ENCODE measurements at regions not wholly inside any gene's neighbourhood (a gene's known extent, or its start where the extent isn't known, plus 50 kb on each side); places are given as distances from the start of the nearest gene placed in this dataset.

GRCh38 chr20:60817891-60818290 is 434.2 kb upstream of the CDH4 start:
- no peak for DNase-seq

GRCh38 chr20:60819511-60819910 is 432.6 kb upstream of the CDH4 start:
- no peak for DNase-seq

DNA sequence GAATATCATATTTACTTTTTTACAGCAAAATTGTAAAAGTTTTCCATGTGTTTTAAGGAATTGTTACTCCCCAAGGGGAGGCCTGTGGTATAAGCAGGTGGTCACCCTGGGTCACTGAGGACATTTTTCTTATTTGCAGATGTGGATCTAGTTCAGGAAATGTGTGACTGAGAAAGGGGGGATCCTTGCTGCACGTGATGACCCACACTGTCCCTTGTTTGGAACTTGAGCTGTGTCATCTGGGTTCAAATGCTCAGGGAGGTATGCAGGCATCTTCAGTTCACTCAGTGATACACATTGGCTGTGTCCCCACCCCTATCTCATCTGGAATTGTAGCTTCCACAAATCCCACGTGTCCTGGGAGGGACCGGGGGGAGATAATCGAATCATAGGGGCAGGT is 431.9 kb upstream of the CDH4 start:
- DNase-seq: no peak

DNA sequence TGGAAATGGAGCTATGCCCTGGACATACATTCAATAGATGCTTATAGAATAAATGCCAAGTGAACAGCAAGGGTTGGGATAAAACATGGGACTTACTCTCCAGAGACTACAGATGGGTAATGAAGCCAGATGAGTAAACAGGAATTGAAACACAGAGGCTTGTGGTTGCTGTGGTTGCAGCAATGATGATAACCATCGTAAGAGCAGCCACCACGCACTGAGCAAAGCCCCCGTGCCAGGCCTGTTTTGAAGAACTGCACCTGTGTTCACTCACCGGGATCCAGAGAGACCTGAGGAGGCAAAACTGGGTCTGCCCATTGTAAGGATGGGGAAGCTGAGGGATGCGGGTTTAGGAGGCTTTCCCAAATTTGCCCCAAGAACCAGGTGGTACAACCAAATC is 431.1 kb upstream of the CDH4 start:
- DNase-seq: peak; percentile 36

DNA sequence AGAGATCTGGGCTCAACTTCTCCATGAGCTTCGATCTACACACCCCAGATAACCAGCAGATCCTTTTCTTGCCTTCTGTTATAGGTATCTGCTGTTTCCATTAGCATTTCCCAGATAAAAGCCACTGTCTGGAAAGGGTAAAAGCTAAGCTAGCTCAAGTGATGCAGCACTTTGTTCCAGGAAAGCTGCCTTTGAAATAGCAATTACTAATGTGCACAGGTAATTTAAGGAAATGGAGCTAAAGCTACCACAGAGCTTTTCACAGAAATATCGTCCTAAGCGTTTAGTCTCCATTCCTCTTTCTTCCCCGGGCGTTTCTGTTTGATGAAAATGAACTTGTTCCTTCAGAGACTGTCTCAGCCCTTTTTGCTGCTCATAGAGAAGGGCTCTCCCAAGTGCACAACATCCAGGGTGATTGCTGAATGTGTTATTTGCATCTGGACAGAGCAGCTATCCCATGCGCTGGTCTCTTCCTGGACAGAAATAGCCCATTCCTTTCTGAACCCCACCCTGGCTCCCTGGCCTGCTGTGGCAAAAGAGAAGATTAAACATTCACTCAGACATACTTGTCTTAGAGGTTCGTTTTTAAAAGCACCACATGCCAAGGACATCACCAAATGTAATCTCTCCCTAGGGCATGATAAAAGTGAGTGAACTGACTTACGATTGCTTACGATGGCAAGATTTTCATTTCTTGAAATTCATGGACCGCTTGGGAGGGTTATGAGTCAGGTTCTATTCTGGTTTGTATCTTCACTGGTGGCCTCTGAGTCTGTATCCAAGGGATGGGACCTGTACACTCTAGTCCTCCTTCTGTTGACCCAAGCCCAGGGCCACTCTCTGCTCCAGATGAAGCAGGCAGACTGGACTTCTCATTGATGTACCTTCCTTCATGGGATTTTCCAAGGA is 429.1 kb upstream of the CDH4 start:
- DNase-seq: no peak

- no peak for DNase-seq
These were observed 416.2 kb upstream of the CDH4 start for GRCh38 chr20:60835876-60836275.

DNA sequence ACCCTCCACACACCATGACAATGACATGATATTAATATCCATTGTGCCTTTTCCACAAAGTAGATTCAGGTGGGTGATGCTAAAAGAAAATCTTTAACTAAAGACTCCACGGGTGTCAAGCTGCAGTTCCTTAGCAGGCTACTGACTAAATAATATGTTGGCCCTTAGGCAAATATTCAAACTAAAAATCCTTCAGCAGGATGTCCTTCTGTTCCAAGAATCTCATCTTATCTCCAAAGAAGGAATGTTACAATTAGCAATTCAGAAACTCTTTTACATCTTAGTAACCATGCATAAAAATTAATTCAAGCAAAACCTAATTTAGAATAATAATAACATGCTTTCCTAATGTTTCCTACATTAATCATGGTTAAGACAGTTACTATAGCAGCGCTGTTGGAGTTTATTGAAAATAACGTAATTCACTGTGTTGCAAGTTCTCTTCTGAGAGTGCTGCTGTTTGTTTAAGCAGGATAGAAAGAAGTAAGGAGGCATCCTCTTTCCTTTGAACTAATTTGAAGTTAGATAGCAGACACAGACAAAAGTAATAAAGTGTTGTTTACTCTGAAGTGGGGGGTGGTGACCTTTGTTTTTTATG is 414.8 kb upstream of the CDH4 start:
- DNase-seq: no peak

- no peak for DNase-seq
These were observed 413.8 kb upstream of the CDH4 start for GRCh38 chr20:60838297-60838696.

- no peak for DNase-seq
These were observed 411.1 kb upstream of the CDH4 start for GRCh38 chr20:60840971-60841370.

- DNase-seq: no peak
These were observed 406.9 kb upstream of the CDH4 start for GRCh38 chr20:60845146-60845545.

DNA sequence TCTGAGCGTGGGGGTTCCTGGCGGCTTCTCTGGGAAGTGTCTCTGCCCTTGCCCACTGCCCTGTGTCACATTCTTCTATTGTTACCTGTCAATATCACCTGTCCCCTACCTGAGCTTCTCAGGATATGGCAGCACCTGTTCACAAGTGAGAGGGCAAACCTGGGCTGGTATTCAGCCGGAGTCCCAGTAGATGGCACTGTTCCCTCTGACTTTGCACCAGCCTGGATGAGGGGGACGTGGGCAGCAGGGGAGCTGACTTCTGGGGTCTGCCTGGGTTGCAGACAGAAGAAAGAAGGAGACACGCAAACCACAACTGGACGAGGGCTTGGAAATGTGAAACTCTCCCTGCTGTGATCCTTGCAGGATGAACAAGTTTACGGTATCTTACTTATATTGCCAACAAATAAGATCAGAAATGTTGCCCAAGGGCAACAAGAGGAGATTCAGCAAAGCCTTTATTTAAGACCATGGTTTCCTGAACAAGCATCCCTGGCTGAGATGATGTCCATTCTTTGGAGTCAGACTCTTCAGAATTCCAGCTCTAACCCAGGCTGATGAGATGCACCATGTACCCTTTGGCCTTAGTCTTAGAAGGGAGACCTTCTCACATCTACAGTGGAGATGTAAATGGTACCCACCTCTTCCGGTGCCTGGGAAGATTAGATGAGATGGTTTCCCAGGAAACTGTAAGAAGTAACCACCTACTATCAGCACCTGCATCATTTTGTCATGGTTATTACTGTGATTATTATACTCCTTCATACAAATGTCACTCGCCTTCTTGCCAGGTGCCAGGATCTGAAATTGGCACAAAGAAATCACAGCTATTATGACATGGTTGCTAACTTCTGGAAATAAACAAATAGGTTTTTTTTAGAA is 400.0 kb upstream of the CDH4 start:
- peak; percentile 7 for DNase-seq

- DNase-seq: no peak
These were observed 394.4 kb upstream of the CDH4 start for GRCh38 chr20:60857708-60858107.

GRCh38 chr20:60862601-60863000 is 389.5 kb upstream of the CDH4 start:
- DNase-seq: no peak

GRCh38 chr20:60863548-60863947 is 388.5 kb upstream of the CDH4 start:
- DNase-seq: no peak

DNA sequence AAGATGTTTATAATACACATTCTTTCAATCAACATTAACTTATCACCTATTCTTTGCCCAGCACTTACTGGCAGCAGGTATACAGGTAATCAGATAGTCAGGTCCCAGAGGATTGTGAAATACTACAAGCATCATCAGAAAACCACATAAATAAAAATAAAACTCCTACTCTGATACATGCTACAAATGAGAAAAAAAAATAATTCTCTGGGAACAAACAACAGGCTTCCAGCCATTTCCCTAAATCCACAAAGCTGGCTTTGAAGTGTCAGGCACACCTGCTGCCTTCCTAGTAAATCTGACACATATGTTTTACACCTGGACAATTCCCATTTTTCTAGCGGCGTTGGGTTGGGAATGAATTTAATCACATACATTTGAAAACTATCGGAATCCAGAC is 384.5 kb upstream of the CDH4 start:
- DNase-seq: no peak

- DNase-seq: no peak
These were observed 383.7 kb upstream of the CDH4 start for GRCh38 chr20:60868316-60868891.

- DNase-seq: no peak
These were observed 383.0 kb upstream of the CDH4 start for GRCh38 chr20:60869087-60869486.

- DNase-seq: no peak
These were observed 382.4 kb upstream of the CDH4 start for GRCh38 chr20:60869625-60870024.

GRCh38 chr20:60870040-60870439 is 382.0 kb upstream of the CDH4 start:
- no peak for DNase-seq

DNA sequence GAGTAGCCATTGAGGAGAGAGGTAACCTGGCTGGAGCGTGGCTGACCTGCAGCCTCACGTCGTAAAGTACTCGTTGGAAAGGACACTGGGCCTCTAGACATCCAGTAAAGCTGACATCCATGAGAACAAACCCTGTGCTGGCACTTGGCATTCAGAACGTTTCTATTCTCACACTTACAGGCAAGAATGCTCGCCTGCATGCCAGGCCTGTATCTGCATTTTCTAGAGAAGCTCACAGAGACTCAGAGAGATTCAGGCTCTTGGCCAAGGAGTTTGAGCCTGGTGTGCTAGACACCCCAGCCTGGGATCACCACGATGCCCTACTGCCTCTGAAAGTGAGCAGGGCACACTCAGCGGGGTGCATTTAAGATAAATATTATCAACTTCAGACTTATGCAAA is 379.8 kb upstream of the CDH4 start:
- DNase-seq: no peak

GRCh38 chr20:60877071-60877857 is 374.8 kb upstream of the CDH4 start:
- no peak for DNase-seq

DNA sequence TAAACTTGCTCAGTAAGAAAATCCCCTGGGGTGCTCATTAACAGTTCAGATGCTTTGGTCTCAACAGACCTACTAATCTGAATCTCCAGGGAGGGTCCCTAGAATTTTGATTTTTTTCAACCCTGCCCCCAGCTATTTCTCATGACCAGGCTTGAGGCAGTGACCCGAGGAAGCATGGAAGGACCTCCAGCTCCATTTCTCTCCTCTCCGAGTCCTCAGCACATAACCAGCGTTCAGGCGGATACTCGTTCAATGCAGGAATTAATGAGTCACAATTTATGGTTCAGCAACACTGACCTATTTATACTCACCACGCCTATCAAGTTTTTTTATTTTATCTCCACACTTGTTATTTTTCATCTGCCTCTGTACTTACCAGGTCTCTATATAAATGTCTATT is 369.2 kb upstream of the CDH4 start:
- DNase-seq: no peak

Measured in activated CD4-positive, alpha-beta T cell treated with anti-CD3 and anti-CD28 coated beads, Interleukin-10, Interleukin-2, amounts not matched to agents 100 ng/mL and 50 ng/mL, durations not matched to agents 16 hours and 8 hours (primary cell).